Activated B cell treated with CpG ODN at 0.5 μM for 24 hours (primary cell): ENCODE measurements at regions not wholly inside any gene's neighbourhood (a gene's known extent, or its start where the extent isn't known, plus 50 kb on each side); places are given as distances from the start of the nearest gene placed in this dataset.

Experiments used
- ATAC-seq: fragments of 200-7000 bp; cut with Tn5 transposase; one replicate; pipeline ENCODE4 v1.10.0; 2021; ENCODE audit warnings: low read depth, mild to moderate bottlenecking, moderate library complexity
- CTCF ChIA-PET: fragments of 350-600 bp; sonication (Branson Sonifier 250); formaldehyde crosslinking; loops from one replicate; lab custom pipeline; 2021; ENCODE audit warnings: antibody characterized with exemption; lab: Charles Lee
- POLR2A ChIA-PET: fragments of 350-600 bp; sonication (Branson Sonifier 250); formaldehyde crosslinking; loops from one replicate; lab custom pipeline; 2021; ENCODE audit warnings: antibody characterized with exemption; lab: Charles Lee
- DNase-seq: peaks from one replicate; pipeline ENCODE4 v3.0.0; 2022
- H3K27ac Mint-ChIP-seq: one replicate; pipeline ENCODE4 v1.8.0; 2020; ENCODE audit warnings: mixed read lengths
- H3K27me3 Mint-ChIP-seq: one replicate; pipeline ENCODE4 v1.8.0; 2021; ENCODE audit warnings: mixed read lengths
- H3K36me3 Mint-ChIP-seq: one replicate; pipeline ENCODE4 v1.8.0; 2021; ENCODE audit warnings: low read depth, mixed read lengths
- H3K4me1 Mint-ChIP-seq: one replicate; pipeline ENCODE4 v1.8.0; 2021; ENCODE audit warnings: mixed read lengths
- H3K4me3 Mint-ChIP-seq: one replicate; pipeline ENCODE4 v1.8.0; 2020; ENCODE audit warnings: mild to moderate bottlenecking, mixed read lengths
- H3K9me3 Mint-ChIP-seq: one replicate; pipeline ENCODE4 v1.8.0; 2020; ENCODE audit warnings: mixed read lengths
- CTCF ChIP-seq: fragments of 200-600 bp; IDR thresholded peaks from one replicate; pipeline ENCODE4 v1.8.0; 2022; ENCODE audit warnings: antibody characterized with exemption, mild to moderate bottlenecking
- intact Hi-C: fragments of 100-400 bp; cut with micrococcal nuclease; formaldehyde crosslinking; loops from one replicate; pipeline ENCODE4 v1.15.1; 2024

- POLR2A ChIA-PET: no interaction called here
- H3K27ac Mint-ChIP-seq: no peak overlapping the region
- peaks cover 3% of the 10 kb centered on the region for H3K9me3 Mint-ChIP-seq
- H3K27me3 Mint-ChIP-seq: no peaks in the 10 kb centered on the region
- intact Hi-C loops: no loop called here
- H3K4me3 Mint-ChIP-seq: no peak overlapping the region
- TF ChIP-seq CTCF: no peak
- no peak for DNase-seq
- no peak for ATAC-seq
- CTCF ChIA-PET: no interaction called here
- H3K36me3 Mint-ChIP-seq: no peaks in the 10 kb centered on the region
- no peaks in the 10 kb centered on the region for H3K4me1 Mint-ChIP-seq
Observed at GRCh38 chr3:164537485-164537884, 540.8 kb downstream of the SI start.

- no peaks in the 10 kb centered on the region for H3K36me3 Mint-ChIP-seq
- no peak overlapping the region for H3K27ac Mint-ChIP-seq
- peaks cover 2% of the 10 kb centered on the region for H3K9me3 Mint-ChIP-seq
- no peaks in the 10 kb centered on the region for H3K27me3 Mint-ChIP-seq
- POLR2A ChIA-PET: no interaction called here
- CTCF ChIA-PET: no interaction called here
- intact Hi-C loops: no loop called here
- no peak for ATAC-seq
- no peak for TF ChIP-seq CTCF
- H3K4me1 Mint-ChIP-seq: no peaks in the 10 kb centered on the region
- H3K4me3 Mint-ChIP-seq: no peak overlapping the region
- no peak for DNase-seq
Observed at GRCh38 chr3:164533275-164533674, 545.0 kb downstream of the SI start.

DNA sequence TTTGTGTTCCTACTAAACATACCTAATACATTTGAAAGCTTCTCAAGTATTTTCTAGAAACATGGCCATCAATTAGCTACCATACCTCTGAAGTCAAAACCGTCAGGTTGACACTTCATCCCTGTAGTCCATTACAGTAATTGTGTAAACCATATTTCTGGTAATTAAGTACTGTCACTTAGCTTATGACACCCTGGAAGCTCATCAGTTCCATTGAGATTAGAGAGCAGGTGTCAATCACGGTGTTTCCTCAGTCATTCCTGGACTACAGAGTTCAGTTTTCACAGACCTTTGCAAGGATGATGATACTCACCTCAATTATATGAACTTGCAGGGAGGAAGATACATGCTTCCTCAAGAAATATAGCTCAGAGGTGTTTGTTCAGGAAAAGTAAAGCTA lies 552.0 kb downstream of the SI start:
- no peak for ATAC-seq
- no peaks in the 10 kb centered on the region for H3K27me3 Mint-ChIP-seq
- peaks cover 2% of the 10 kb centered on the region for H3K9me3 Mint-ChIP-seq

DNA sequence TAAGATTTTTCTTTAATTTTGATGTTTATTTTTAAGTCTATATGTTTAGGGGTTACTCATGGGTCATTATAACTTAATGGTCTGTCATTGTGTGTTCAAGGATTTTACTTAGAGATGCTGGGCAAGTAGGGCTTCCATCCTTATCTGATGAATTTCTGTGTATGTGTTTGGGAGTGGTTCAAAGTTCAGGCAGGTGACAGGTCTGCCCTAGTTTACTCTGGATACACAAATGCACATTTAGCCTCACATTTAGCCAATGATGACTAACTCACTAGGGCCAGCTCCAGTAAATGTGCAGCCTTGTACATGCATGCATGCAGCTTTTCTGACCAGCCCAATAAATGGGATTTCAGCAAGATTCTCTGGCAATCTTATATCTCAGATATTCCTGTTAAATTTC lies 554.1 kb downstream of the SI start:
- Mint-ChIP-seq H3K4me3 (no peak overlapping the region), H3K4me1 (no peaks in the 10 kb centered on the region), H3K36me3 (no peaks in the 10 kb centered on the region), H3K9me3 (peaks cover 2% of the 10 kb centered on the region), H3K27ac (no peak overlapping the region), H3K27me3 (no peaks in the 10 kb centered on the region)
- TF ChIP-seq CTCF: no peak
- ATAC-seq: no peak
- no peak for DNase-seq
- CTCF ChIA-PET: no interaction called here
- POLR2A ChIA-PET: no interaction called here
- intact Hi-C loops: no loop called here

More for the DNA sequence above, 552.0 kb downstream of the SI start:
- Mint-ChIP-seq H3K4me1 (no peaks in the 10 kb centered on the region), H3K27ac (no peak overlapping the region), H3K4me3 (no peak overlapping the region), H3K36me3 (no peaks in the 10 kb centered on the region)
- CTCF ChIA-PET: no interaction called here
- no peak for DNase-seq
- POLR2A ChIA-PET: no interaction called here
- intact Hi-C loops: no loop called here
- TF ChIP-seq CTCF: no peak

DNA sequence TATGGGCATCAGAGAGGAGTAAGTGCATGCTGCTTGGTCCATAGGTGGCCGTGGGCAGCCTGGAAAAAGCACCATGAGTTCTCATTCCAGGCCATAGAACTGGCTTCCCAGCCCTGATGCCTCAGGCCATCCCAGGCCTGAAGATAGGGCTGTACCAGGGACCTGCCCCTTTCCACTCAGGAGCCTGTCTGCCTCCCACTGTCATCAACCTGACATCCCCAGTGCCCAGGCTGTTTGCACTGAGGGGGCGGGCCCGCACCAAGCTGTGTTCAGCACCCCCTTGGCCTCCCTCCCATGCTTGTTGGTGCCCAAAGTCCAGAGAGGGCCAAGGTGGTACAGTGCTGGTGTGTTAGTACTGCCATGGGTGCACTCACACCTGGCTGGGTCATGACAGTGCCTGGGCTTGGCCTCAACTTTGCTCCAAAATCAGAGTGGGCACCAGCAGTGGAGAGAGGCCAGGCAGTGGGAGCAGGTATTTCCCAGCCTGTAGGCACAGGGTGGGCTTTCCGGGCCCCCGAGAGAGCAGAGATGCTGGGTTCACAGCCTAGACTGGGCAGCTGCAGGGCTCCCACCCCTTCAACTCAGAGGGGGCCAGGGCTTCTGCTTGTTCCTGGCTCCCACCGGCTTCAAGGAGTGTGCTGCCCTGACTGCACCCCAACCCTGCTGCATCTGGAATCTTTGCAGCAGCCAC lies 556.1 kb downstream of the SI start:
- DNase-seq: no peak
- intact Hi-C loops: no loop called here
- ChIA-PET POLR2A (no interaction called here), CTCF (no interaction called here)
- no peaks in the 10 kb centered on the region for H3K27me3 Mint-ChIP-seq
- H3K36me3 Mint-ChIP-seq: no peaks in the 10 kb centered on the region
- no peaks in the 10 kb centered on the region for H3K4me1 Mint-ChIP-seq
- H3K9me3 Mint-ChIP-seq: peaks cover 4% of the 10 kb centered on the region
- no peak overlapping the region for H3K27ac Mint-ChIP-seq
- ATAC-seq: no peak
- no peak overlapping the region for H3K4me3 Mint-ChIP-seq
- TF ChIP-seq CTCF: no peak
